Progenitor cell of endocrine pancreas (in vitro differentiated cells): ENCODE measurements at regions not wholly inside any gene's neighbourhood (a gene's known extent, or its start where the extent isn't known, plus 50 kb on each side); places are given as distances from the start of the nearest gene placed in this dataset.

Experiments used
- DNase-seq: peaks from one replicate; pipeline ENCODE4 v3.0.0; 2021; ENCODE audit warnings: low spot score; ENCODE audit not compliant: unreplicated experiment
- H3K27ac Mint-ChIP-seq: 2 replicates; pipeline ENCODE4 v1.8.0; 2021; ENCODE audit warnings: mild to moderate bottlenecking, moderate library complexity, mixed read lengths
- H3K27me3 Mint-ChIP-seq: 2 replicates; pipeline ENCODE4 v1.8.0; 2021; ENCODE audit warnings: mixed read lengths
- H3K36me3 Mint-ChIP-seq: 2 replicates; pipeline ENCODE4 v1.8.0; 2022; ENCODE audit warnings: mixed read lengths; ENCODE audit not compliant: insufficient read depth
- H3K4me1 Mint-ChIP-seq: 2 replicates; pipeline ENCODE4 v1.8.0; 2021; ENCODE audit warnings: low read depth, mixed read lengths
- H3K4me3 Mint-ChIP-seq: 2 replicates; pipeline ENCODE4 v1.8.0; 2021; ENCODE audit warnings: low read depth, mild to moderate bottlenecking, moderate library complexity, mixed read lengths
- H3K9me3 Mint-ChIP-seq: 2 replicates; pipeline ENCODE4 v1.8.0; 2021; ENCODE audit warnings: low read depth, mixed read lengths
- TF ChIP-seq, protein P1 (sequence below): fragments of 200-600 bp; sonication (generic); IDR thresholded peaks from one replicate; pipeline ENCODE4 v1.5.0; 2021; ENCODE audit warnings: antibody characterized with exemption, mild to moderate bottlenecking; ENCODE audit not compliant: unreplicated experiment

DNA sequence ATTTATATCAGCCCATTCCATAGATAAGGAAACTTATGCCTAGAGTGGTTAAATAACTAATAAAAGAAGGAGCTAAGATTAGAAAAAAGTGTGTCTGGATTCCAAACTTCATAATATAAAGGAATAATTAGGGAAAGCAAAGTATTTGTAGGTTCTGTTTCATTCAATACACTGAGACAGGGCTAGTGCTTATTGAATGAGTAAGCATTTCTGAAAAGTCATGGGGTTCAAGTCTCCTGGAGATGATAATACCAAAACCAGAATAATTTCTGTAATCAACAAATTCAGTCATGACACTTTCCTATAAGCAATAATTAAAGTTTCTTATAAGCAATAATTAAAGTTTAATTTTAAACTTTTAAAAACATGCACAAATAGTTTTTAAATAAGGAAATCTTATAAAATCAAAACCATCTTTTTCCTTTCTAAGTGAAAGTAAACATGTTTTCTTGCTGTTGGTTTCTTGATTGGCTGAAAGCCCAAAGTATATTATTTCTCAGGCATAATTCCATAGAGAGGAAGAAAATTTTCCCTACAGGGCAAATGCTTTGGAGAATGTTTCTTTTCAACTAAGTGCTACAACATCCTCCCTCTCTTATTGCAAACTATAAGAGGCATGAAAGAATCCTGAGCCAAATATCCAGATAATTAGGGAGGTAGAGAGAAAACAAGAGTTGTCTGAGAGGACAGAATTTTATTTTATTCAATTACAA lies 510.2 kb downstream of the PRELID2 start:
- no peaks in the 10 kb centered on the region for H3K36me3 Mint-ChIP-seq
- no peak for DNase-seq
- TF ChIP-seq, protein P1, sequence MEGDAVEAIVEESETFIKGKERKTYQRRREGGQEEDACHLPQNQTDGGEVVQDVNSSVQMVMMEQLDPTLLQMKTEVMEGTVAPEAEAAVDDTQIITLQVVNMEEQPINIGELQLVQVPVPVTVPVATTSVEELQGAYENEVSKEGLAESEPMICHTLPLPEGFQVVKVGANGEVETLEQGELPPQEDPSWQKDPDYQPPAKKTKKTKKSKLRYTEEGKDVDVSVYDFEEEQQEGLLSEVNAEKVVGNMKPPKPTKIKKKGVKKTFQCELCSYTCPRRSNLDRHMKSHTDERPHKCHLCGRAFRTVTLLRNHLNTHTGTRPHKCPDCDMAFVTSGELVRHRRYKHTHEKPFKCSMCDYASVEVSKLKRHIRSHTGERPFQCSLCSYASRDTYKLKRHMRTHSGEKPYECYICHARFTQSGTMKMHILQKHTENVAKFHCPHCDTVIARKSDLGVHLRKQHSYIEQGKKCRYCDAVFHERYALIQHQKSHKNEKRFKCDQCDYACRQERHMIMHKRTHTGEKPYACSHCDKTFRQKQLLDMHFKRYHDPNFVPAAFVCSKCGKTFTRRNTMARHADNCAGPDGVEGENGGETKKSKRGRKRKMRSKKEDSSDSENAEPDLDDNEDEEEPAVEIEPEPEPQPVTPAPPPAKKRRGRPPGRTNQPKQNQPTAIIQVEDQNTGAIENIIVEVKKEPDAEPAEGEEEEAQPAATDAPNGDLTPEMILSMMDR, result no peak
- H3K4me1 Mint-ChIP-seq, result no peaks in the 10 kb centered on the region
- peaks cover 15% of the 10 kb centered on the region for H3K9me3 Mint-ChIP-seq
- no peak overlapping the region for H3K4me3 Mint-ChIP-seq
- H3K27me3 Mint-ChIP-seq, result no peaks in the 10 kb centered on the region
- H3K27ac Mint-ChIP-seq, result no peak overlapping the region

DNA sequence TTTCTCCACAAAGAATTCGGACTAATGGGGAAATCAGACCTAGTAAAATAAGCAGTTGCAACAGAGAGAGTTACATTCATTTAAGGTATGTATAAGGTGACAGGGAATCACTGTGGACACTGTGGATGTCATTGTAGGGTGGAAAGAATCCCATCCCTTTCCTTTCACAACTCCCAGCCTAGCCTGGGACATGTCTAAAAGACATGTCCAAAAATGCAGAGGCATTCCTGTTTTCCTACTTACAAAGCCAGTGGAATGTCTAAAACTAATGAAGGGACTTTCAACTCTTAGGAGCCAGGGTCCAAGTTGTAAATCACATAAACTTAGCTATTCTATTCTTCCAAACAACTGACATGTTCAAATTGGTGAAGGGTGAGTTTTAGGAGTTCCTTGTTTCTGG lies 511.0 kb downstream of the PRELID2 start:
- Mint-ChIP-seq H3K27me3 (no peaks in the 10 kb centered on the region), H3K36me3 (no peaks in the 10 kb centered on the region), H3K4me1 (no peaks in the 10 kb centered on the region), H3K27ac (no peak overlapping the region), H3K4me3 (no peak overlapping the region), H3K9me3 (peaks cover 9% of the 10 kb centered on the region)
- no peak for DNase-seq
- TF ChIP-seq, protein P1, result no peak

DNA sequence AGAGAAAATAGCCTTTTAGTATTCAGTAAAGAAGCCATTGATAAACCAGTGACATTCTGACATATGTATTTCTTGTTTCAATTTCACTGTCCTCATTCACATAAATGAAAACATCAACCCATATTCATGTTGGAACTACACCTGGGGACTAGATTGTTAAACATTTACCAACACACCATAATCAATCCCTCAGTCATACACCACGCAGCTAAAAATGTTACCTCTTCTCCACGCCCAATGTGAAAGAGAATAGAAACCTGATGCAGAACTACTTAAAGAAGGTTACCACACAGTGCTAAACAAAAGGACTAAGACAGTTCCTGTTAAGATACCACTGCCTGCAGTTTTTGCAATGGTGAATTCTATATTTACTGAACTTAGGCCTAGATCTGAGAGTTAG lies 518.9 kb downstream of the PRELID2 start:
- H3K27me3 Mint-ChIP-seq, result no peaks in the 10 kb centered on the region
- no peak overlapping the region for H3K27ac Mint-ChIP-seq
- H3K4me1 Mint-ChIP-seq, result peaks cover 2% of the 10 kb centered on the region
- no peaks in the 10 kb centered on the region for H3K36me3 Mint-ChIP-seq
- no peak for DNase-seq
- H3K4me3 Mint-ChIP-seq, result no peak overlapping the region
- no peaks in the 10 kb centered on the region for H3K9me3 Mint-ChIP-seq
- TF ChIP-seq, protein P1, result no peak

DNA sequence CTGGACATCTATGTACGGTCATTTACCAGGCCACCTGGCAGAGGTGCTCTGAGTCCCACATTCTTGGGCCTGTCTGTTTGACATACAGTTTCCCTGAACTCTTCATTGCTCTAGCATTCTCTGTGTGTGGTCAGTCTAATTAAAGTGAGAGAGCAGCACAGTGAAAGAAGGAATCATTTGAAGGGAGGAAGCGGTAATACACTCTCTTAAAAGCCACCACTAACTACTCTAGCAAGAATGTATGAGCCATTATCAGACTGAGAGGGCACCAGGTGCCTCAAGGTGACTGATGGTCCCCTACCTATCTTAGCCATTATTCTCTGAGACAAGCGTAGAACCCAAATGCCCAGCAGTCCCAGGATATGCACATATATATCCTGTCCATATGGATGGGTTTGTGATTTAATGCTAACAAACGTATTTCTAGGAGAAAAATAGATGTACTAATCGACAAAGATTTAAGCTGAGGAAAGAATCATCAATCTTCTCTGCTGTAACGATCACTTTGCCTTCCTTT lies 527.2 kb downstream of the PRELID2 start:
- DNase-seq, result no peak
- no peak overlapping the region for H3K27ac Mint-ChIP-seq
- no peaks in the 10 kb centered on the region for H3K27me3 Mint-ChIP-seq
- no peaks in the 10 kb centered on the region for H3K4me1 Mint-ChIP-seq
- H3K9me3 Mint-ChIP-seq, result no peaks in the 10 kb centered on the region
- TF ChIP-seq, protein P1, result no peak
- no peaks in the 10 kb centered on the region for H3K36me3 Mint-ChIP-seq
- H3K4me3 Mint-ChIP-seq, result no peak overlapping the region

GRCh38 chr5:145295236-145295835 lies 539.8 kb downstream of the PRELID2 start:
- no peak overlapping the region for H3K4me3 Mint-ChIP-seq
- DNase-seq, result no peak
- H3K36me3 Mint-ChIP-seq, result no peaks in the 10 kb centered on the region
- TF ChIP-seq, protein P1, result no peak
- no peaks in the 10 kb centered on the region for H3K27me3 Mint-ChIP-seq
- H3K27ac Mint-ChIP-seq, result no peak overlapping the region
- H3K4me1 Mint-ChIP-seq, result no peaks in the 10 kb centered on the region
- H3K9me3 Mint-ChIP-seq, result no peaks in the 10 kb centered on the region
